COLO668 (cell line): ENCODE measurements at regions not wholly inside any gene's neighbourhood (a gene's known extent, or its start where the extent isn't known, plus 50 kb on each side); places are given as distances from the start of the nearest gene placed in this dataset.

ENCODE experiments used
- DNase-seq: peaks from one replicate; lab custom pipeline; 2025; ENCODE audit not compliant: unreplicated experiment; lab: John Stamatoyannopoulos, UW

GRCh38 chr13:84029396-84029795 lies 147.1 kb upstream of the SLITRK1 start:
- no peak for DNase-seq

DNA sequence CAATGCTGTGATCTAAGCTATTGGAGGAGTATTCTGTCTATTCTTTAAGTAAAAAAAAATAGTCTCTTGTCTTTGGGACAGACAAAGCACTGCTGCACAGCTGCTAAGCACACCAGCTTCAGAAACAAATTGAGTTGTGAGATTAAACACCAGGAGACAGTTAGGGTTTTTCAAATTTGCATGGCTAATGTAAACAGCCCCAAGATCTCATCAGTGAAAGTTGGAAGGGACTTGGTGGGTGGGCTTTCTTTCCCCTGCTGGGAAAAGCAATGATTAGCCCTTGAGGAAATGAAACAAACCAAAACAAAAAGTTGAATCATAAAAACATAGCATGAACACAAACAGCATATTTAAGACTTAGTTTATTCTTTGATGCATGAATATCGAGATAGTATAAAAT lies 143.6 kb upstream of the SLITRK1 start:
- no peak for DNase-seq

DNA sequence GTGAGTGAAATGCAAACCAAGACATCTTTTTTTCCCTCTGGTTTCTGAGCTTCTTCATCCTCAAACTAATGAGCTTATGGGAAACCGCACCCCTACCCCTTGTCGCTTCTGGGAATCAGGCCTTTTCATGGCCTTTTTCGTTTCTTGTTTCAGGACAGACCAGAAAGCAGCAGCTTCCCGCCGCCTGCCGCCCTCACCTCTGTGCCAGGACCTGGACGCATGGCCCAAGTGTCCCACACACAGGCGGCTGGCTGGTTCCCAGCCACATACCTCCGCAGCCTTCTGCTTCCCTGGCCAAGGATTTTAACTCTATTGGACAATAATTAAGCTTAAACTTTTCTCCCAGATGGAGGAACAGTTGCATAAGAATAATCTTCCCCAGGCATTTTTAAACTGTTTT lies 114.1 kb upstream of the SLITRK1 start:
- no peak for DNase-seq

DNA sequence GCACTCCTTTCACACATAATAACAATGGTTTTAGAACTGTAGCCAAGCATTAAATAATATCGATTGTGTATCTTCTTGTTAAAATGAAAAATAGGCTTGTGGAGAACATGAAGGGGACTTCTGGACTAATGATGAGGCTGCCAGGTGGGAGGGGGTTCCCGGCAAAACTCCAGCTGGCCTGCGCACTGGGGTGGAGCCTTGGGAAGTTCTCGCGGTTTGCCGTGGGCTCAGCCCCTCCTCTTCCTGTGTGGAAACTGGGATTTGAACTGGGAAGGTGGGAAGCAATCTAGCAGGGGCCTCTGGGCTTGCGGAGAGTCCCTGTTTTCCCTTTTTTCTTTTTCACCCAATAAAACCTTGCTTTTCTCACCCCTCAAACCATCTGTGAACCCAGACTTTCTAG lies 113.7 kb upstream of the SLITRK1 start:
- no peak for DNase-seq

DNA sequence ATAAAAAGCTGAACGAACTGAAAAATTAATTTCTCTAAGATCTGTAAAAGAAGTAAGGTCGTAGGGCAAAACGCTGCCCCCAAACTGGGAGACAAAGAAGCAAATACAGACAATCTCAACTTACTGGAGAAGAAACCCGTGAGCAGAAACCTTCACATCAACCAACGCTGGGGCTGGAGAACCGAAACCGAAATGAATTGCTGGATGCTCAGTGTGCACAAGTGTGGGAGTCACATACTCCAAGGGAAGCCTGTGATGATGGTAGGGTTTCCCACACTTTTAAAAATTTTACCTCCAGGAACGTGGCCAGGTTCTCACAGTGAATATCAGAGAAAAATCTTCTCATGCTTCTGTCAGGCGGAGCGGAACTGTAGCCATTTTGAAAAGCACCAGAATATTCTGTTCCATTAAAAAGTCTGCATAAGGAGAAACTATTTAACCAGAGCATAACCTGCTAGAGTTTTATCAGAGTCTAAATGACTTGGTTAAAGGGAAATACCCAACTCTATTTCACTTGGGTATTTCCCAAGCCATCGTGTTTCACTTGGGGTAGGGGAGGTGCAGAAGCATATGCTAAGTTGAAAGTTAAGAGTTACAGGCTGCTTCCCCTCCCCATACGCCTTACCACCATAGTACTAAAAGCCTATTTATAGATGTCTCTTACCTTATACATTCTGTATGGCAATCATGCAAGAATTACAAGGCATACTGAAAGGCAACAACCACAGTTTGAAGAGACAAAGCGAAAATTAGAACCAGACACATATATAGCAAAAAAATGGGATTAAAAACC lies 110.5 kb upstream of the SLITRK1 start:
- DNase-seq: no peak

DNA sequence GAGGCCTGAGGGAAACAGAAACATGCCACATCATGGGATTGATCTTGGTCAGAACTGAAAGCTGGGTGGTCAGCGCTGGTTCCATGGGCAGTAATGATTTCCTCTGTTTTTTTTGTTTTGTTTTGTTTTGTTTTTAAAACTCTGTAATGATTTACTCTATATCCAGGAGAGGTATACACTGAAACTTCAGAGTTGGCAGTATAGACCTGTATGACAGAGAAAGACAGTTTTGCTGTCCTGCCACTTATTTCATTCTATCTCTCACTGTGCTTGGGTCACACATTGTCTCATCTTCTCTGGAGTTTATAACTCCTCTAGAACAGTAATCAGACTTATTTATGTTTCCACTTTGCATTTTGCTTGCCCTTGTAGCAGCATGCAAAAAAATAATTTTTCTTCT lies 105.1 kb upstream of the SLITRK1 start:
- DNase-seq: no peak

- no peak for DNase-seq
Measured at GRCh38 chr13:83984793-83985192, 102.5 kb upstream of the SLITRK1 start.

GRCh38 chr13:83980331-83980730 lies 98.1 kb upstream of the SLITRK1 start:
- DNase-seq: no peak

GRCh38 chr13:83975655-83976165 lies 93.4 kb upstream of the SLITRK1 start:
- DNase-seq: no peak

DNA sequence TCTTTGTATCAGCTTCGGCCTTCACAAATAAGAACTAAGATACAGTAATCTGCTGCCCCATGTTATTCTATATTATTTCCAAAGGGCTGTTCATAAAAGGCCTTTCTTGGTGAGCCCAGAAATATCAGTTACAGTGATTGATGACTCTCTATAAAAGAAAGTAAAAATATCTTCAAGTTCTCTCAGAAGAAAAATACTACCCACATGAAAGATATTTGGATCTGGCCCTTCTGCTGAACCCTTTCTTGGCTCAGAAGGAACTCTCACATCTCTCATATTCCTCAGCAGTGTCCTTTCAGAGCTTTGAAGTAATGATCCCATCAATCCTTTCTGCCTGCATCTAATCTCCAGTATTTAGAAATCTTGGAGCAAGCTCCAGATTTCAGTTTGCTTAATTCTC lies 76.3 kb upstream of the SLITRK1 start:
- DNase-seq: no peak

DNA sequence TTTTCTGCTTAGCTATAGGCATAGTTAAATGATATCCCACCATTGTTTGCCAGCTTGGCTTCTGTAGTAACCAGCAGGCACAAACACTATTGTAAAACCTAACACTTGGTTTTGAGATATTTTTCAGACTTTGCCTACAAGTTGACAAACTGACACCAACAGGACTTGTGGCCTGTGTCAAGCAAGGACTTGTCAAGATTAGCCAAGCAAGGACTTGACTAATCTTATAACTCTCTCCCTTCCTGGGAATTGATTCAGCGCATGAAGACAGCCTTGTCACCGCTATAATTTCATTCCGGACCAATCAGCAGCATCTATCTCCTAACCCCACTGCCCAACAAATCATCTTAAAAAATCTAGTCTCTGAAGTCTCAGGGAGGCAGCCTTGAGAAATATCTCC lies 72.7 kb upstream of the SLITRK1 start:
- DNase-seq: no peak

DNA sequence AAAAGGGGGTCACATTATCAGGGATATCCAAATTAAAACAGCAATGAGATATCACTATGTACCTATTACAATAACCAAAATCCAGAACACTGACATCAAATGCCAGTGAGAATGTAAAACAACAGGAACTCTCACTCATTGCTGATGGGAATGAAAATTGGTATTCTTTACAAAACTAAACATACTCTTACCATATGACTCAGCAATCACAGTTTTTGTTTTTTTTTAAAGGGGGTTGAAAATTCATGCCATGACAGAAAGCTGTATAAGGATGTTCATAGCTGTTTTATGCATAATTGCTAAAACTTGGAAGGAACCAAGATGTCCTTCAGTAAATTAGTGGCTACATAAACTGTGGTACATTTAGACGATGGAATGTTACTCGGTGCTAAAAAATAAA lies 71.6 kb upstream of the SLITRK1 start:
- no peak for DNase-seq

DNA sequence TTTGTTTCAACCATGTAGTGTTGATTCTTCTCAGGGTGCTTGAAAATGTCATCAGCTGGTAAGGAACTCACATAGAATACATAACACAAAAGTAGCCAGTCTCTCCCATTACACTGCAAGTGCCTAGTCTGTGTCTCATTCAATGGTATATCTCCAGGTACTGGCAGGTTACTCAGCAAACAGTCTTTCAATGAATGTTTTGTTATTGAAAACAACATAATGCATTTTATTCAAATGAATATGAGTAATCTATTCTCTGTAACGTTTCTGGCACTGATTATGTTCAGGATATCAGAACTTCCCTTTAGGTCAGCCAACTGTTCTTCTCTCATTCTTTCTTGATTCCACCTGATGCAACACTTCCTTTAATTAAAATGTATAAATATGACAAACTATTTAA lies 68.0 kb upstream of the SLITRK1 start:
- DNase-seq: no peak

DNA sequence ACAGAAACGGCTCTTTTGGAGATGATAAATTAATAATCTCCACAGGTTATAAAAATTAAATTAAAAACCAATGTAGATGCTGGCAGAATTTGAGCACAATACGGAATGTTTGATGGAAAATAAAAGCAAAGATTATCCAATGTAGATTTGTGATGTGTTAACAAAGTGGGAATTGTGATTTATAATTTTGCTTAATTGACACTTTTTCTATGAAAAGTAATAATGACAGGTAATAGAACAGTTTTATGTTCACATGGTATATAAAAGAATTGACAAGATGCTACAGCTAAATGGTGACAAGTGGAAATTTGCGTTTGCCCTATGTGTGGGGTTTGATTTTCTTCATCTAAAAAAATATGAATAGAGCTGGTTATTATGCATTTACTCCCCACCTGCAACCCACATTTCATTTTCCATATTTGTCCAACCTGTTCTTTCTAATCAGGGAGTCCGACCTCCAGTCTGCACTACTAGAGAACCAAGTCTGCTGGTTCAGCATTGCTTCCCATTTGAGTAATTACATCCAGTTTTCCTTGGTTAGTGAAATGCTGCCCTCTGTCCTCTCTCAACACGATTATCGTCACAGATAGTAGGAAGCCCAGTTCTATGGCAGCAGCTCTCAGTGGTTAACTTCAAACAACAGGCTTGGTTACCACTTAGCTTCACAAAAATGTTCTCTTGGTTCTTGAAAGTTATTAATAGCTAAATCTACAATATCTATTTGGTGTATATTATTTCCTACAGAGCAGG lies 61.4 kb upstream of the SLITRK1 start:
- no peak for DNase-seq

- DNase-seq: no peak
Measured at GRCh38 chr13:83941701-83942335, 59.5 kb upstream of the SLITRK1 start.

- DNase-seq: no peak
Measured at GRCh38 chr13:83940742-83941141, 58.5 kb upstream of the SLITRK1 start.

GRCh38 chr13:83937579-83937978 lies 55.3 kb upstream of the SLITRK1 start:
- no peak for DNase-seq

GRCh38 chr13:83935566-83935965 lies 53.3 kb upstream of the SLITRK1 start:
- no peak for DNase-seq
